ENCODE measurements at regions not wholly inside any gene's neighbourhood (a gene's known extent, or its start where the extent isn't known, plus 50 kb on each side); places are given as distances from the start of the nearest gene placed in this dataset.

DNA sequence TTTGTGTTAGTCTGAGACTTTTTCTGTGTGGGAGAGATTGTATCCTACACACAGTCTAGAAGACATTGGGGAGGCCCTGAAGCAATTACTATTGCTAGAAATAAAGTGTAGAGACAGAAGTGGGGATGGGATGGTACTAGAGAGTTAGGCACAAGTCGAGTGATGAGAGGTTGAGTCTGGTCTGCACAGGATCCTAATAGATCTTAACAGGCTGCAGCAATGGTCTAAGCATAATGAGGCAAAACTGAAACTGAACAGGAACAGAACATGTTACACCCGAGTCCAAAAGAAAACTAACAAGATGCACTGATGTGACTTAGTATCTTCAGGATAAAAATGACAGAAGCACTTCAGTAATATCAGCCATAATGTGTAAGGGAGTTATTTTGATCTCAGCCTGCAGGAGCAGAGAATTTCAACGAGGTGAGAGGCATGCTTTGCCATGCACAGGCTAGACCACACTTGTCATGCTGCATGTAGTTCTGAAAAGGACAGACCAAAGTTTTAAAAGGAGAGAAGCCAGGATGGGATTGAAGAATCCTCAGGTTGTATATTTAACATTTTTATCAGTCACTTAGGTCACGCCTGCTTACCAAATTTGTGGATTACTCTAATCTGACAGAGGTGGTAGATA lies 205.8 kb upstream of the BOD1L1 start:
- Mint-ChIP-seq H3K4me1 (no peaks in the 10 kb centered on the region), H3K36me3 (ENCODE audit: insufficient read depth) (no peaks in the 10 kb centered on the region), H3K27me3 (no peaks in the 10 kb centered on the region), H3K9me3 (peaks cover 3% of the 10 kb centered on the region), H3K4me3 (no peak overlapping the region), H3K27ac (ENCODE audit: low read depth) (no peak overlapping the region)
- no peak for DNase-seq (ENCODE audit: low spot score in 2 of 2)
- ATAC-seq (replicated peaks; ENCODE audit: extremely low read depth, poor library complexity, severe bottlenecking): no peak

DNA sequence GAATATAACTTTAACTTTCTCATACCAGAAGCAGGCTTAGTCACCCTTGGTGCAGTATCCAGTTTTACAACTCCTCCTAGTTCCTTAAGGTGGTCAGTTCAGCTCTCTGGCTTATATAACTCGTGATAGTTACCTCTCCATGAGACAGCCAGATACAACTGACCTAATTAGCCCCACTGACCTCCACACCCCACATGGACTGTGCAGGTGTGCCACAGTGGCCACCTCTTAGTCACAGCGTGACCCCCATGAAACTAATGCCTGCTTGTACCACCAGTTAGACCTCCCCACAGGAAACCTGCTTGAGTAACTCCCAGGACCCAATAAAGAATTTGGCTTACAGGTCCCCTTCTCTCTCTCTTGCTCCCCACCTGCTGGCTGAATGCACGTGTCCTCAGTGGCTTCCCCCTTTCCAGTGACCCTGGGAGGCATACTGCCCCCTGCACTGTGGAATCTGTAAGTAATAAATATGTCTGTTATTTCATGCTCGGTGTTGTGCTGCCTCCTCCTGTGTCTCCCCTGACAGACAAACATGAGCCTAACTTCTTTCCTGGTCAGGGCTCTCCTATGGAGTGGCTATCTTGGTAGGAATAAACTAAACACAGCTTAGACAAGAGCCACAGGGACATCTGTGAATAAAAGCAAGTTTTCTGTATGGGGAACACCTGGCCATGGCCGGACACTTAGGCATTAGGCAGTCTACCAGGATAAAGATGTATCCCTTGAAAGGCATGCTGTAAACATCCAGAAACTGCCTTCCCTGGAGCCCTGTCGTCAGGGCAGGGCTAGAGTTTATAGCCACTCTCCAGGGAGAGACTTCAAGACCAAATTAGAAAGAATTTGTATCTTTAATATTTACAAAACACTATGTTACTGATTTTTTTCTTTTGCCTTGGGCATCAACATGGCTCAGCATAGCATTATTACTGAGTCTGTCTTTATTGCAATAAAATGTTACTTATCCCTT lies 209.7 kb upstream of the BOD1L1 start:
- no peak for ATAC-seq (replicated peaks; ENCODE audit: extremely low read depth, poor library complexity, severe bottlenecking)
- DNase-seq (ENCODE audit: low spot score in 2 of 2): no peak
- no peaks in the 10 kb centered on the region for H3K4me1 Mint-ChIP-seq
- H3K36me3 Mint-ChIP-seq (ENCODE audit: insufficient read depth): no peaks in the 10 kb centered on the region
- H3K4me3 Mint-ChIP-seq: no peak overlapping the region
- peaks cover 5% of the 10 kb centered on the region for H3K9me3 Mint-ChIP-seq
- H3K27ac Mint-ChIP-seq (ENCODE audit: low read depth): no peak overlapping the region
- H3K27me3 Mint-ChIP-seq: no peaks in the 10 kb centered on the region

DNA sequence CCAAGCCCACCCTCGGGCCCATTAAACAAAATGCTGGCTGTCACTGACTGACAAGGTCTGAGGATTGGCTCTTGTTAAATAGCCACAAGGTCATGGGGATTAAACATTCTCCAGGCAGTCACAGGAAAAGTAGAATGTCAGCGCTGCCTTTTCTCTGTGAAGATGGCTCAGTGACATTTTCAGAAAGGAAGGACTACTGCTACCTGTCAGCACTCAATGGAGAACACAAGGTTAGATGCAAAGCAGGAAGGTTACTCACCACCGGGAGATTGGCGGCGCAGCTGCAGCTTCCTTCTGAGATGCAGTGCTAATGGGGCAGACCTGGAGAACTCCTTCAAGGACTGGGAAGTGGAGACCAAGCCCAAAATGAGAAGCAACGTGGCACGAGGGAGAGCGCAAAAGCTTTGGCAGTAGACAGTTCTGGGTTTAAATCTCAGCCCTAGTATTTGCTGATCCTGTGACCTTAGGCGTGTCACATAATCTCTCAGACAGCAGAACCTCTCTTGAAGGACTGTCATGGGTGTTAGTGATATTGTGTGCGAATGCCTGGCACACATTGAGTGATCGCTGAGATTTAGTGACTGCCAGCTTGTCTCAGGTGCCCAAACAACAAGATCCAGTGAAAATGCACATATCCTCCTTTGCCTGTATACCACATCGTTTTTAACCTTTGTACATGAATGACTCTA lies 213.1 kb upstream of the BOD1L1 start:
- H3K27ac Mint-ChIP-seq (ENCODE audit: low read depth): no peak overlapping the region
- H3K27me3 Mint-ChIP-seq: no peaks in the 10 kb centered on the region
- H3K36me3 Mint-ChIP-seq (ENCODE audit: insufficient read depth): no peaks in the 10 kb centered on the region
- ATAC-seq (replicated peaks; ENCODE audit: extremely low read depth, poor library complexity, severe bottlenecking) (no peak), DNase-seq (ENCODE audit: low spot score in 2 of 2) (no peak)
- no peak overlapping the region for H3K4me3 Mint-ChIP-seq
- H3K9me3 Mint-ChIP-seq: peaks cover 5% of the 10 kb centered on the region
- H3K4me1 Mint-ChIP-seq: no peaks in the 10 kb centered on the region

- H3K4me3 Mint-ChIP-seq: no peak overlapping the region
- peaks cover 12% of the 10 kb centered on the region for H3K9me3 Mint-ChIP-seq
- H3K36me3 Mint-ChIP-seq (ENCODE audit: insufficient read depth): no peaks in the 10 kb centered on the region
- H3K4me1 Mint-ChIP-seq: no peaks in the 10 kb centered on the region
- H3K27me3 Mint-ChIP-seq: no peaks in the 10 kb centered on the region
- H3K27ac Mint-ChIP-seq (ENCODE audit: low read depth): no peak overlapping the region
- no peak for ATAC-seq (replicated peaks; ENCODE audit: extremely low read depth, poor library complexity, severe bottlenecking)
- DNase-seq (ENCODE audit: low spot score in 2 of 2): no peak
Measured at GRCh38 chr4:13844740-13845139, 217.2 kb upstream of the BOD1L1 start.

DNA sequence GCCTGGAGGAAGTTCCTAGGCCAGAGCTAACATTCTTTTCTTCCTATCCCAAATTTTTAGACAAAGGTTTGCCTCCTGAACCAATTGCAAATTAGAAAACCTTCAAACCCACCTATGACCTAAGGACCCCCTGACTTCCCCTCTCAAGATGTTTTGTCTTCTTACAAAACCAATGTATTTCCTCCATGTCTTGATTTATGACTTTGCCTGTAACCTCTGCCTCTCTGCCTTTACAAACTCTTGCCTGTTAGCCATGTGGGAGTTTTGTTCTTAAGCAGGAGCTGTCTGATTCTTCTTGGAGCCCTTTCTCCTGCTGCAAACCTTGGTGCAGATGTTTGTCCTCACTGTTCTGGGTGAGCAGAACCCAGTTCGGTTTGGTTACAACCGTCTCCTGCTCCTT lies 222.3 kb upstream of the BOD1L1 start:
- ATAC-seq (replicated peaks; ENCODE audit: extremely low read depth, poor library complexity, severe bottlenecking): no peak
- H3K36me3 Mint-ChIP-seq (ENCODE audit: insufficient read depth): no peaks in the 10 kb centered on the region
- no peak for DNase-seq (ENCODE audit: low spot score in 2 of 2)
- H3K9me3 Mint-ChIP-seq: peaks cover 12% of the 10 kb centered on the region
- no peaks in the 10 kb centered on the region for H3K27me3 Mint-ChIP-seq
- no peak overlapping the region for H3K27ac Mint-ChIP-seq (ENCODE audit: low read depth)
- H3K4me3 Mint-ChIP-seq: no peak overlapping the region
- no peaks in the 10 kb centered on the region for H3K4me1 Mint-ChIP-seq

DNA sequence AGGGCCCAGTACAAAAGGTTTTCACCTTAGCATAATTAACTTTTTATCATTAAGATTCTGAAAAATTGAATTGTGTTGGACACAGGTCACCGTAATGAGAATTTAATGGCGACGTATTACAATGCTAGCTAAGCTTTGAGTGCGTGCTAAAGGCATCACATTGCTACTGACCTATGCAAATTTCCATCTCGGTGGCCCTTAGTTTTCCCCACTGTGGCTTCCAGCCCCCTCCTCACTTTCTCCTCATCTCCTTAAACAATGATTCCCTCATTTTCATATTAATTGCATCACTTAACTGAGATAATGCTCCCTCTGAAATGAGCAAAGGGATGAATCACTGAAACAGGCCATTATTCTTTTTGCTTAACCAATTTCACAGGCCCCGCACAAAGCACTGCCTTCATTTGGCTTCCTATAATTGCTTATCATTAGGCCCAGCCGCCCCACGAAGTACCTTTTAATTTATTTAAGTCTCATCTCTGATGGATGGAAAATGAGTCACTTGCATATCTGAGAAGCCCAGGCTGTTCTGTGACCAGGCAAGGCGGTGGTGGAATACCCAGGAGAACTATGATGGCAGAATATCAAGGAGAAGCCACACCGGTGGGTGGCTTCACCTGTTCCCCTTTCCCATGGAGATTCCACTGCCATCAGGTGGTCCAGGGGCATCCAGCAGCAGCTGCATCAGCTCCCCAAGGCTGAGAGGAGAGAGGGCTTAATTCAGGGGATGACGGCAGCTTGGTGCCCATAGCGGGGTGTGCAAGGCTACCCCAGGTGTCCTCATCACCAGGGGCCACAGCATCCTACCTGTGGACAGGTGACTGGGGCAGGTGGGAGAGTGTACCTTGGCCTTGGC lies 223.8 kb upstream of the BOD1L1 start:
- H3K4me3 Mint-ChIP-seq: no peak overlapping the region
- ATAC-seq (replicated peaks; ENCODE audit: extremely low read depth, poor library complexity, severe bottlenecking): no peak
- peaks cover 12% of the 10 kb centered on the region for H3K9me3 Mint-ChIP-seq
- no peak overlapping the region for H3K27ac Mint-ChIP-seq (ENCODE audit: low read depth)
- DNase-seq (ENCODE audit: low spot score in 2 of 2): no peak
- H3K27me3 Mint-ChIP-seq: no peaks in the 10 kb centered on the region
- H3K36me3 Mint-ChIP-seq (ENCODE audit: insufficient read depth): no peaks in the 10 kb centered on the region
- H3K4me1 Mint-ChIP-seq: no peaks in the 10 kb centered on the region

DNA sequence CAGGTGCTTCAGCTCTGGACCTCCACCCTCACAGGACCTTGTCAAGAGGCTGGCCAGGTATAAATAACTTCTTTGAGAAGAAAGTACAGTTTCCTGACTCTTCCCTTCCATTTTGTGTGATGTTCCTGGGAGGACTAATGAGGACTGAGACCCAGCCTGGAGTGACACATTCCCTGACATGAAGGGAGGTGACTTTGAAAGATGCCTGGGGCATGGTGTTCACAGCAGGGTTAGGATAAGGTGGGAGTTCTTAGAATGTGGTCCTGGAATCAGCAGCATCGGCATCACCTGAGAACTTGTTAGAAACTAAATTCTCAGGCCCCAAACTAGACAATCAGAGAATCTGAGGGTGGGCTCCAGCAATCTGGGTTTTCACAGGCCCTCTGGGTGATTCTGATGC lies 224.9 kb upstream of the BOD1L1 start:
- Mint-ChIP-seq H3K4me3 (no peak overlapping the region), H3K27me3 (no peaks in the 10 kb centered on the region), H3K4me1 (no peaks in the 10 kb centered on the region), H3K9me3 (peaks cover 12% of the 10 kb centered on the region), H3K27ac (ENCODE audit: low read depth) (no peak overlapping the region), H3K36me3 (ENCODE audit: insufficient read depth) (no peaks in the 10 kb centered on the region)
- ATAC-seq (replicated peaks; ENCODE audit: extremely low read depth, poor library complexity, severe bottlenecking) (no peak), DNase-seq (ENCODE audit: low spot score in 2 of 2) (no peak)

DNA sequence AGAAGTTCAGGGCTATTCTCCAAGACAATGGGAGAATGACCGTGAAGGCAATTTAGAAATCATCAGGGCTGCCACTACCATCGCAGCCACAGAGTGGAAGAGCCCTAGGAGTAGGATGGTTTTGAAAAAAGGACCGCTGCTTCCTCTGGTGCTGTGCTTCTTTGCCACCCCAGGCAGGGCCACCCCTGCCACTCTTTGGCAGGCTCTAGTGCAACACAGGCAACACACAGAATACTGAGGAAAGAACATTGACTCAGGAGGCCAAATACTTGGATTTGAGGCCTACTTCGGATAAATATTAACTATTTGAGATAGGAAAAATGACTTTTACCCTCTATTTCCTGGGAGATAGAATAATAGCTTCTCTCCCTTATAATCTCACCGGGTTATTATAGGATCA lies 228.9 kb upstream of the BOD1L1 start:
- H3K9me3 Mint-ChIP-seq: no peaks in the 10 kb centered on the region
- ATAC-seq (replicated peaks; ENCODE audit: extremely low read depth, poor library complexity, severe bottlenecking) (no peak), DNase-seq (ENCODE audit: low spot score in 2 of 2) (no peak)
- H3K27me3 Mint-ChIP-seq: no peaks in the 10 kb centered on the region
- no peaks in the 10 kb centered on the region for H3K4me1 Mint-ChIP-seq
- H3K36me3 Mint-ChIP-seq (ENCODE audit: insufficient read depth): no peaks in the 10 kb centered on the region
- no peak overlapping the region for H3K4me3 Mint-ChIP-seq
- no peak overlapping the region for H3K27ac Mint-ChIP-seq (ENCODE audit: low read depth)

DNA sequence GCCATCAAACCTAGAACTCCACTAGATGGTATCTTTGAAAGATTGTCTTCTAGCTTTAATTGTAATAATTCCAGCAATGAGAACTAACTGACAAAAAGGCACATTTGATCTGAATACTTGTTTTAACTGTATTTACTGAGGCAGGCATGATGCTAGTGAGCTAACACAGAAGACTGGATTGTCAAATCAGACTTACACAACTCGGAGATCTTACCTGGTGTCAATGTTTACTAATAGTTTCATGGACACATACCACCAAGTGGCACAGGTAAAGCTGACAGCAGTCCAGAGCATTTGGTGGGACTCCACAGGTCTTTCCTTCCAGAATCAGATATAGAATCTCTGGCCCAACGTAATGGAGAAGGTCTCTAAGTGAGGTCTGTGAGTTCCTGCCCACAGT lies 229.9 kb upstream of the BOD1L1 start:
- no peak for DNase-seq (ENCODE audit: low spot score in 2 of 2)
- H3K27ac Mint-ChIP-seq (ENCODE audit: low read depth): no peak overlapping the region
- H3K27me3 Mint-ChIP-seq: no peaks in the 10 kb centered on the region
- ATAC-seq (replicated peaks; ENCODE audit: extremely low read depth, poor library complexity, severe bottlenecking): no peak
- no peaks in the 10 kb centered on the region for H3K36me3 Mint-ChIP-seq (ENCODE audit: insufficient read depth)
- no peaks in the 10 kb centered on the region for H3K9me3 Mint-ChIP-seq
- no peaks in the 10 kb centered on the region for H3K4me1 Mint-ChIP-seq
- H3K4me3 Mint-ChIP-seq: no peak overlapping the region

GRCh38 chr4:13857800-13858199 lies 230.3 kb upstream of the BOD1L1 start:
- H3K27me3 Mint-ChIP-seq: no peaks in the 10 kb centered on the region
- ATAC-seq (replicated peaks; ENCODE audit: extremely low read depth, poor library complexity, severe bottlenecking): no peak
- no peaks in the 10 kb centered on the region for H3K4me1 Mint-ChIP-seq

GRCh38 chr4:13859423-13859822 lies 231.9 kb upstream of the BOD1L1 start:
- H3K36me3 Mint-ChIP-seq (ENCODE audit: insufficient read depth): no peaks in the 10 kb centered on the region
- no peaks in the 10 kb centered on the region for H3K27me3 Mint-ChIP-seq
- no peak overlapping the region for H3K4me3 Mint-ChIP-seq
- H3K4me1 Mint-ChIP-seq: no peaks in the 10 kb centered on the region
- no peak for DNase-seq (ENCODE audit: low spot score in 2 of 2)
- H3K27ac Mint-ChIP-seq (ENCODE audit: low read depth): no peak overlapping the region
- ATAC-seq (replicated peaks; ENCODE audit: extremely low read depth, poor library complexity, severe bottlenecking): no peak
- peaks cover 4% of the 10 kb centered on the region for H3K9me3 Mint-ChIP-seq

More at GRCh38 chr4:13857800-13858199, 230.3 kb upstream of the BOD1L1 start:
- Mint-ChIP-seq H3K36me3 (ENCODE audit: insufficient read depth) (no peaks in the 10 kb centered on the region), H3K4me3 (no peak overlapping the region), H3K27ac (ENCODE audit: low read depth) (no peak overlapping the region), H3K9me3 (no peaks in the 10 kb centered on the region)
- no peak for DNase-seq (ENCODE audit: low spot score in 2 of 2)

DNA sequence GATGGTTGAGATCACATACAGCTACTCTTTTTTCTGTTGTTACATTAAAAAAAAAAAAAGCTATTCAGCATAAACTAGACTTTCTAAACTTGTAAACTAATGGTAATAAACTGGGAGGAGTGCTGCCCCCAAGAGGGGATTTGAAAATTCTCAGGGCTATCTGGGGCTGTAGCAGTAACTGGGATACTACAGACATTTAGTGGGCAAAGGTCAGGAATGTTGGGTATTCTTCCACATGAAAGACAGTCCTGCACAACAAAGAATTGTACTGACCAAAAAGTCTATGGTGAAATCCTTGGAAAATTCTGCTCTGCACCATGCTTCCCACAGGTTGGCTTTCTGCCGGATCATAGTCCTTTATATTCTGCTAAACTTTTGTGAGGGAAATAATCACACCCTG lies 232.6 kb upstream of the BOD1L1 start:
- ATAC-seq (replicated peaks; ENCODE audit: extremely low read depth, poor library complexity, severe bottlenecking) (no peak), DNase-seq (ENCODE audit: low spot score in 2 of 2) (no peak)
- Mint-ChIP-seq H3K9me3 (peaks cover 4% of the 10 kb centered on the region), H3K4me1 (no peaks in the 10 kb centered on the region), H3K36me3 (ENCODE audit: insufficient read depth) (no peaks in the 10 kb centered on the region), H3K4me3 (no peak overlapping the region), H3K27ac (ENCODE audit: low read depth) (no peak overlapping the region), H3K27me3 (no peaks in the 10 kb centered on the region)

Data from central memory CD8-positive, alpha-beta T cell (primary cell).